AG04450 (cell line): ENCODE measurements at regions not wholly inside any gene's neighbourhood (a gene's known extent, or its start where the extent isn't known, plus 50 kb on each side); places are given as distances from the start of the nearest gene placed in this dataset.

Experiments
- CTCF ChIA-PET: fragments of 300-600, 350-600 bp; formaldehyde crosslinking; extraction: SDS; loops from one replicate; lab custom pipeline; 2022; ENCODE audit warnings: antibody characterized with exemption, inconsistent platforms; lab: Charles Lee
- POLR2A ChIA-PET: fragments of 350-600 bp; formaldehyde crosslinking; extraction: SDS; loops from one replicate; lab custom pipeline; 2021; ENCODE audit warnings: antibody characterized with exemption, inconsistent platforms; lab: Yijun Ruan, JAX
- DNase-seq: peaks from one replicate; pipeline ENCODE4 v3.0.0-alpha.2; 2011; ENCODE audit warnings: low read depth, low spot score
- H3K27ac ChIP-seq: one replicate; pipeline ENCODE4 v1.5.1; 2012; ENCODE audit warnings: low read depth, low read length, control low read depth
- H3K27me3 ChIP-seq: one replicate; pipeline ENCODE4 v1.6.0; 2012; ENCODE audit warnings: low read length; ENCODE audit not compliant: control insufficient read depth, insufficient read depth
- H3K4me3 ChIP-seq: 2 replicates; pipeline ENCODE4 v1.5.1; 2011; ENCODE audit warnings: mild to moderate bottlenecking, low read depth, low read length, control low read depth
- H3K9me3 ChIP-seq: 2 replicates; pipeline ENCODE4 v1.5.1; 2012; ENCODE audit warnings: low read length; ENCODE audit not compliant: control insufficient read depth, insufficient read depth
- TF ChIP-seq, protein P1 (sequence below): IDR thresholded peaks from 2 replicates; pipeline ENCODE4 v1.5.1; 2011; ENCODE audit warnings: low read depth, low read length, control low read depth, inconsistent platforms

DNA sequence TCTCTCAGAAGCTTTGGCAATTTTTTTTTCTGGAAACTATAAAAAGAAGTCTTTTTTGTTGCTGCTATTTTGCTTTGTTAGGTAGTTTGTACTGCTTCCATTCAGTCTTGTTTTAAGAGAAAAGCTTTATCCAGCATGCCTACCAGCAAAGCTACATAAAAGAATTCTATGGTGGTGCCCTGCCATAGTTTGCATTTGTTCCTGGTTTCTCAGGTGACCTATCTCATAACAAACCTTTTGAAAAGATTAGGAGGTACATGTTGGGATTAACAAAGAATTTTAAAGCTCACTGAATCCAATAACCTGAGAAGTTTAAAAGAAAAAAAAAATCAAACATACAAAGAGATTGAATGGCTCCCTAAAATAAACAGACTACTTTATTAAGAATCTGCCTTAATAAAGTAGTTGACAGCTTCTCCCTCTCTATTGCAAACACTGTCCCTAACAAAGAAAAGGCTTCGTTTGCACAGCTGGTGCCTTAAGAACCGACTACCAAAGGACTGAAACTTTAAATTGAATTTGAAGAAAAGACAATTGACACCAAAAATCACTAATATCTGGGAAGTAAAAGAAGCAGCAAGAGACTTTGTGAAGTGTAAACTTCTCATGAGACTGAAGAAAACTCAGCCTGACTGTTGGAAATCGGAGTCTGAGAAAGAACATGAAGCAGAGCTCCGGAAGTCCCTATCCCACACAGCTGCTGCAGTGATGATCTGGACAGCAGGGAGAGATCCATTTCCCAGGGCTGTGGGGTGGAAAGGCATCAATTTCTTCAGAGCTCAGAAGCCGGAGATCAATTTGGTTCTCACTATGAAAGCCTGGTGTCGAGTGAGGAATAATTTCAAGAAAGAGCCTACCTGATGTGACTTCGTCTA lies 102.7 kb upstream of the PLEKHA5 start:
- no peak overlapping the region for H3K4me3 ChIP-seq
- POLR2A ChIA-PET, result interaction anchor here (0.6 kb wide), 1 partner anchor 70 kb away, joined by 3 read pairs; no protein-coding TSS in a partner anchor
- CTCF ChIA-PET, result interaction anchor here (1.0 kb wide), 1 partner anchor 596 kb away, joined by 5 read pairs; no protein-coding TSS in a partner anchor

DNA sequence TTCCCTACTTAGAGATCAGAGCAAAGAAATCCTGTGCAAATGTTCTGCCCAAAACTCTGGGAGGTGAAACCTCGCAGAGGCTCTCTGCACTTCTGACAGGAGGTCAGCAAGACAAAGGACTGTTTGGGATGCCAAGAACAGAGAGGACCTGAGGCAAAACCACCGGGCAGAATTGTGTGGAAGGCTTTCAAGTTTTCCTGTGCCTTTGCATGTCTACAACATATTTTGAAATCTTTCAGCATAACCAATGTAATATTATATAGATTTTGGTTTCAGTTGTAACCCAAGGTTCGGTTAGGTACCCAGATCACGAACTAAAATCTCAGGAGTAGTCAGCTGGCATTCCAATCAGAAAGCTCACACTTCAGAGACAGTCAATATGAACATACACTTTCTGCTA lies 99.4 kb upstream of the PLEKHA5 start:
- no peak overlapping the region for H3K27ac ChIP-seq
- peaks cover 9% of the 10 kb centered on the region for H3K9me3 ChIP-seq
- no peaks in the 10 kb centered on the region for H3K27me3 ChIP-seq
- CTCF ChIA-PET, result no interaction called here
- POLR2A ChIA-PET, result no interaction called here
- H3K4me3 ChIP-seq, result no peak overlapping the region
- no peak for DNase-seq
- TF ChIP-seq, protein P1, sequence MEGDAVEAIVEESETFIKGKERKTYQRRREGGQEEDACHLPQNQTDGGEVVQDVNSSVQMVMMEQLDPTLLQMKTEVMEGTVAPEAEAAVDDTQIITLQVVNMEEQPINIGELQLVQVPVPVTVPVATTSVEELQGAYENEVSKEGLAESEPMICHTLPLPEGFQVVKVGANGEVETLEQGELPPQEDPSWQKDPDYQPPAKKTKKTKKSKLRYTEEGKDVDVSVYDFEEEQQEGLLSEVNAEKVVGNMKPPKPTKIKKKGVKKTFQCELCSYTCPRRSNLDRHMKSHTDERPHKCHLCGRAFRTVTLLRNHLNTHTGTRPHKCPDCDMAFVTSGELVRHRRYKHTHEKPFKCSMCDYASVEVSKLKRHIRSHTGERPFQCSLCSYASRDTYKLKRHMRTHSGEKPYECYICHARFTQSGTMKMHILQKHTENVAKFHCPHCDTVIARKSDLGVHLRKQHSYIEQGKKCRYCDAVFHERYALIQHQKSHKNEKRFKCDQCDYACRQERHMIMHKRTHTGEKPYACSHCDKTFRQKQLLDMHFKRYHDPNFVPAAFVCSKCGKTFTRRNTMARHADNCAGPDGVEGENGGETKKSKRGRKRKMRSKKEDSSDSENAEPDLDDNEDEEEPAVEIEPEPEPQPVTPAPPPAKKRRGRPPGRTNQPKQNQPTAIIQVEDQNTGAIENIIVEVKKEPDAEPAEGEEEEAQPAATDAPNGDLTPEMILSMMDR, result no peak

More for the DNA sequence above, 102.7 kb upstream of the PLEKHA5 start:
- TF ChIP-seq, protein P1, result no peak
- H3K27ac ChIP-seq, result no peak overlapping the region
- H3K27me3 ChIP-seq, result no peaks in the 10 kb centered on the region
- H3K9me3 ChIP-seq, result no peaks in the 10 kb centered on the region
- DNase-seq, result no peak

DNA sequence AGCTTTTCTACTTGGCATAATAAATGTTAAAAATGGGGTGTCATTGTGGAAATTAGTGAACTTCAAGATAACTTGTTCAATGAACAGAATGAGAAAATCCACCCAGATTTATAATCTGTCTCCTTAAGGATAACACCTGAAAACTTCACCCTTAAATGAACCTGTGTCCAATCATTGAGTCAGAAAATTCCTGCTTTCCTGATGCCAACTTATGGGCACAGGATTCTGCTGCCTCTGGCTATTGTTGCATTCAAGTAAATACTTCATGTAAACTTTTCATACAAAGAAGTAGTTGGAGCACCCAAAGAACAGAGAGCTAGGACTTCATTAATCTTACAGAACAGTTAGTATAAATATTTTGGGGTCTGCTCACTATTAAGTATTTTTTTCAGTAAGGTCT lies 98.9 kb upstream of the PLEKHA5 start:
- TF ChIP-seq, protein P1, result no peak
- H3K9me3 ChIP-seq, result peaks cover 9% of the 10 kb centered on the region
- POLR2A ChIA-PET, result no interaction called here
- no peak overlapping the region for H3K27ac ChIP-seq
- no peak overlapping the region for H3K4me3 ChIP-seq
- CTCF ChIA-PET, result interaction anchor here (0.8 kb wide), 1 partner anchor 163 kb away, joined by 3 read pairs; no protein-coding TSS in a partner anchor
- no peak for DNase-seq
- no peaks in the 10 kb centered on the region for H3K27me3 ChIP-seq

DNA sequence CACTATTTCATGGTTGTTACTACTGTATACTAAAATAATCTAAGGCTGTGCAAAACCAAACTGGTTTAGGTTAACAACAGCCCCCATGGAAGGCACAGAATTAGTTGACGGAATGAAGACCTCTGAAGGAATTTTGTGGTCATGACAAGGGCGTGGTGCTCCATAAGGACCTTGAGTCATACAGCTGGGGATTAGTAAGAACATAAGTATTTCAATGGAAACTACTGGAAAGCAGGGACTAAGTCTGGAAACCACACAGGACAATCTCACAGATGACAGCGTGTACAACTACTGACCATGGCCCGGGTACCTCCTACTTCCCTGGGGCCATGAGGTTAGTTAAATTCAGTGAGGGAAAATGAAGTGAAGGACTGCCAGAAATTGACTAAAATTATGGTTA lies 98.5 kb upstream of the PLEKHA5 start:
- H3K4me3 ChIP-seq, result no peak overlapping the region
- TF ChIP-seq, protein P1, result no peak
- no peaks in the 10 kb centered on the region for H3K27me3 ChIP-seq
- no peak for DNase-seq
- no peak overlapping the region for H3K27ac ChIP-seq
- ChIA-PET POLR2A (interaction anchor here (0.5 to 0.6 kb wide), 2 partner anchors 75 to 330 kb away, joined by 4 to 9 read pairs; no protein-coding TSS in a partner anchor), CTCF (interaction anchor here (0.8 kb wide), 1 partner anchor 162 kb away, joined by 3 read pairs; no protein-coding TSS in a partner anchor)
- peaks cover 9% of the 10 kb centered on the region for H3K9me3 ChIP-seq

DNA sequence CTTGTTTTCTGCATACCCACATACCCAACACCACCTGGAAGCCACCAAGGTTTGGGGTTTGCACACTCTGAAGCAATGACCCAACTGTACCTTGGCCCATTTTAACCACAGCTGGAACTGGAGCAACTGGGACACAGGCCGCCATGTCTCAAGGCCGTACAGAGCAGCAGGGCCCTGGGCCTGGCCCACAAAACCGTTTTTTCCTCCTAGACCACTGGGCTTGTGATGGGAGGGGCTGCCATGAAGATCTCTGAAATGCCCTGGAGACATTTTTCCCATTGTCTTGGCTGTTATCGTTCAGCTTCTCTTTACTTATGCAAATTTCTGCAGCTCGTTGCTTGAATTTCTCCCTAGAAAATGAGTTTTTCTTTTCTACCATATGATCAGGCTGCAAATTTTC lies 96.7 kb upstream of the PLEKHA5 start:
- TF ChIP-seq, protein P1, result no peak
- ChIA-PET POLR2A (no interaction called here), CTCF (no interaction called here)
- Histone ChIP-seq H3K9me3 (peaks cover 9% of the 10 kb centered on the region), H3K4me3 (no peak overlapping the region), H3K27ac (no peak overlapping the region), H3K27me3 (no peaks in the 10 kb centered on the region)
- no peak for DNase-seq
